Astrocyte (in vitro differentiated cells and primary cell): ENCODE measurements at regions not wholly inside any gene's neighbourhood (a gene's known extent, or its start where the extent isn't known, plus 50 kb on each side); places are given as distances from the start of the nearest gene placed in this dataset.
"Not testable (repeated sequence)": the region's sequence is repeated elsewhere in the genome, so short reads cannot be mapped to it uniquely, and the experiment has no call there.

Experiments
- DNase-seq: peaks from one replicate; pipeline ENCODE4 v3.0.0-alpha.2; 2010; ENCODE audit warnings: low read depth
- FAIRE-seq: peaks from 2 replicates; lab custom pipeline; 2011; peaks lifted over from hg19 to GRCh38; lab: Jason Lieb, UNC
- H2AFZ ChIP-seq: 2 replicates; pipeline ENCODE4 v1.6.0; 2012; ENCODE audit warnings: low read depth, low read length, inconsistent platforms
- H3K27ac ChIP-seq: 2 replicates; pipeline ENCODE4 v1.5.1; 2011; ENCODE audit warnings: low read depth, low read length, inconsistent platforms
- H3K27me3 ChIP-seq: 2 replicates; pipeline ENCODE4 v1.6.0; 2011; ENCODE audit warnings: low read length, inconsistent platforms; ENCODE audit not compliant: insufficient read depth
- H3K36me3 ChIP-seq: 2 replicates; pipeline ENCODE4 v1.5.1; 2011; ENCODE audit warnings: low read length, inconsistent platforms; ENCODE audit not compliant: insufficient read depth
- H3K4me1 ChIP-seq: 2 replicates; pipeline ENCODE4 v1.5.1; 2011; ENCODE audit warnings: low read length, inconsistent platforms; ENCODE audit not compliant: insufficient read depth
- H3K4me2 ChIP-seq: 2 replicates; pipeline ENCODE4 v1.6.0; 2012; ENCODE audit warnings: low read length, inconsistent platforms
- H3K4me3 ChIP-seq: 2 replicates; pipeline ENCODE4 v1.5.1; 2011; ENCODE audit warnings: low read depth, mild to moderate bottlenecking, low read length, inconsistent platforms; ENCODE audit not compliant: insufficient read depth
- H3K79me2 ChIP-seq: 2 replicates; pipeline ENCODE4 v1.6.0; 2012; ENCODE audit warnings: mild to moderate bottlenecking, low read length, inconsistent platforms; ENCODE audit not compliant: insufficient read depth
- H3K9ac ChIP-seq: 2 replicates; pipeline ENCODE4 v1.6.0; 2012; ENCODE audit warnings: mild to moderate bottlenecking, low read length, inconsistent platforms
- H3K9me3 ChIP-seq: 2 replicates; pipeline ENCODE4 v1.5.1; 2012; ENCODE audit warnings: low read depth, mild to moderate bottlenecking, low read length, inconsistent platforms; ENCODE audit not compliant: insufficient read depth
- H4K20me1 ChIP-seq: 2 replicates; pipeline ENCODE4 v1.6.0; 2012; ENCODE audit warnings: low read length, inconsistent platforms; ENCODE audit not compliant: insufficient read depth
- H3K27ac Mint-ChIP-seq: one replicate; pipeline ENCODE4 v1.8.0; 2021; ENCODE audit warnings: mild to moderate bottlenecking, mixed read lengths; ENCODE audit not compliant: unreplicated experiment
- H3K27me3 Mint-ChIP-seq: one replicate; pipeline ENCODE4 v1.8.0; 2021; ENCODE audit warnings: low read depth, mixed read lengths; ENCODE audit not compliant: unreplicated experiment
- H3K36me3 Mint-ChIP-seq: one replicate; pipeline ENCODE4 v1.8.0; 2021; ENCODE audit warnings: low read depth, mixed read lengths; ENCODE audit not compliant: unreplicated experiment
- H3K4me1 Mint-ChIP-seq: one replicate; pipeline ENCODE4 v1.8.0; 2021; ENCODE audit warnings: low read depth, mixed read lengths; ENCODE audit not compliant: unreplicated experiment
- H3K4me3 Mint-ChIP-seq: one replicate; pipeline ENCODE4 v1.8.0; 2021; ENCODE audit warnings: mild to moderate bottlenecking, moderate library complexity, mixed read lengths; ENCODE audit not compliant: unreplicated experiment
- H3K9me3 Mint-ChIP-seq: one replicate; pipeline ENCODE4 v1.8.0; 2021; ENCODE audit warnings: mild to moderate bottlenecking, mixed read lengths; ENCODE audit not compliant: unreplicated experiment
- EZH2 ChIP-seq: IDR thresholded peaks from 2 replicates; pipeline ENCODE4 v1.6.1; 2012; ENCODE audit warnings: mild to moderate bottlenecking, low read length, inconsistent platforms; ENCODE audit not compliant: insufficient read depth
- TF ChIP-seq, protein P1 (sequence below): IDR thresholded peaks from 2 replicates; pipeline ENCODE4 v1.5.1; 2011; ENCODE audit warnings: low read depth, mild to moderate bottlenecking, inconsistent platforms, low read length, moderate library complexity; ENCODE audit not compliant: insufficient read depth

DNA sequence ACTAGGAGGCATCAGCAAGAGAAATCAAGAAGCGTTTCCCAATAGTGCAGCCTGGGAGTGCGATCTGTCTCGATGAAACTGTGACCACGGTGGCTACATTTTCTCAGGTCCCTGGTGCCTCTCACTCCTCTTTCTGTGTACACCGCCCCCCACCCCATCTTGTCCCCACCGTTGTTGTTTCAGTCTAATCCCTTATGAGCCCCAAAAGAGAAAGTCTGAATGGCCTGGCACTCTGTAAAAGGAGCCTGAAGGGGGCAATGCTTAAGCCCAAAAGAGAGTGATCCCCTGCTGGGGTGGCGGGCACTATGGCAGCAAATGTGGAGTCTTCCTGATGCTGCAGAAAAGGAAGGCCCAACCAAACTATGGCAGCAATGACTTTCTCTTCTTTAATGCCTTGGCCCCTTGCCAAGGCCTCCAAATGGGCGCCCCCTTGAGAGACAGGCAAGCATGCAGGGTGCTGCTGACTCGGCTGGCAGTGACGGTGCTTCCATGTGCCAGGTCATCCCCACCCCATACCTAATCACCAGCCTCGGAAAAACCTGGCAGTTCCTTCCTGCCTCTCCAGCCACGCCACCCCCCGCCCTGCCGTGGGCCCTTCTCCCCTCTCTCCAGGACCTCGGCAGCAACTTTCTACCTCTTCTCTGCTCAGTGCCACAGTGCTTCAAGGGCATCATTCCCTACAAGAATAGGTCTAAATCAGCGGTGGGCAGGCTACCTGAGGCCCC is 123.0 kb downstream of the CYP26B1 start:
- no peak overlapping the region for H3K9ac ChIP-seq
- H3K27ac ChIP-seq, result no peak overlapping the region
- no peaks in the 10 kb centered on the region for H3K27me3 ChIP-seq
- FAIRE-seq (no peak), DNase-seq (no peak)
- no peak overlapping the region for H3K4me3 Mint-ChIP-seq
- H3K4me3 ChIP-seq, result no peak overlapping the region
- no peaks in the 10 kb centered on the region for H3K36me3 ChIP-seq
- TF ChIP-seq, protein P1, sequence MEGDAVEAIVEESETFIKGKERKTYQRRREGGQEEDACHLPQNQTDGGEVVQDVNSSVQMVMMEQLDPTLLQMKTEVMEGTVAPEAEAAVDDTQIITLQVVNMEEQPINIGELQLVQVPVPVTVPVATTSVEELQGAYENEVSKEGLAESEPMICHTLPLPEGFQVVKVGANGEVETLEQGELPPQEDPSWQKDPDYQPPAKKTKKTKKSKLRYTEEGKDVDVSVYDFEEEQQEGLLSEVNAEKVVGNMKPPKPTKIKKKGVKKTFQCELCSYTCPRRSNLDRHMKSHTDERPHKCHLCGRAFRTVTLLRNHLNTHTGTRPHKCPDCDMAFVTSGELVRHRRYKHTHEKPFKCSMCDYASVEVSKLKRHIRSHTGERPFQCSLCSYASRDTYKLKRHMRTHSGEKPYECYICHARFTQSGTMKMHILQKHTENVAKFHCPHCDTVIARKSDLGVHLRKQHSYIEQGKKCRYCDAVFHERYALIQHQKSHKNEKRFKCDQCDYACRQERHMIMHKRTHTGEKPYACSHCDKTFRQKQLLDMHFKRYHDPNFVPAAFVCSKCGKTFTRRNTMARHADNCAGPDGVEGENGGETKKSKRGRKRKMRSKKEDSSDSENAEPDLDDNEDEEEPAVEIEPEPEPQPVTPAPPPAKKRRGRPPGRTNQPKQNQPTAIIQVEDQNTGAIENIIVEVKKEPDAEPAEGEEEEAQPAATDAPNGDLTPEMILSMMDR, result no peak
- no peak for TF ChIP-seq EZH2
- no peaks in the 10 kb centered on the region for H3K4me1 ChIP-seq
- peaks cover 5% of the 10 kb centered on the region for H3K4me1 Mint-ChIP-seq
- H3K27me3 Mint-ChIP-seq, result peaks cover 12% of the 10 kb centered on the region
- H3K27ac Mint-ChIP-seq, result no peak overlapping the region
- no peak overlapping the region for H3K4me2 ChIP-seq
- H3K9me3 ChIP-seq, result no peaks in the 10 kb centered on the region
- H3K36me3 Mint-ChIP-seq, result peaks cover 2% of the 10 kb centered on the region
- H3K9me3 Mint-ChIP-seq, result no peaks in the 10 kb centered on the region
- H2AFZ ChIP-seq, result no peak overlapping the region
- no peaks in the 10 kb centered on the region for H3K79me2 ChIP-seq
- H4K20me1 ChIP-seq, result no peaks in the 10 kb centered on the region

DNA sequence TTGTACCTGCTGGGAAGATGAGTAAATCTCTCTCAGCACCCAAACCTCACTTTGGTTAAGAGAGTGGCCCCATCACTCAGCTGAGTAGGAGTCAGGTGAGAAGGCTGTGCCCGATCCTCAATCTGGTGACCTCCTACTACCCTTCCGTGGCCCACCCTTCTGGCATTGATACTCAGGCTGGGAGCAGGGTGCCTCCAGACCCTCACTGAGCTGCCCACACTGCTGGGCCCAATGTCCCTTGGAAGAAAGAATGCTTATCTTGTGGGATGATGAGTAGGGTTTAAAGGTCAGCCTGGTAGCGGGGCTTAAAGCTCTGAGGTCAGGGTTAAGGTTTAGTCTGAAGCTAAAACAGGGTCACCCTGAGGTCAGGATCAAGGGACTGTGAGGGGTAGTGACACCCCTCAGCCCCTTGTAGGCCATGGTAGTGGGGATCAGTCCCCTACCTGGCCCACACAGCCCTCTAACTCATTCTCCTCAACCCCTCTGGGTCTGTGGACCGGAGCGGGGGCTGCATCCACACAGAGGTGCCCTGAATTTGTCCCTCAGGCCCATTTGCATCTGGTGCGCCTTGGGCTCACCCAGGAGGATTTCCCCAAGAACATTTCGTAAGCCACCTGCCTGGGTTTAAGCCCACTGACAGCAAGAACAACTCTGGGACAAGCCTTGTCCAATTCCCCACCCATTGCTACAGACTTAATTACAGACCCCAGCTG is 123.8 kb downstream of the CYP26B1 start:
- no peaks in the 10 kb centered on the region for H3K79me2 ChIP-seq
- FAIRE-seq (no peak), DNase-seq (no peak)
- H3K36me3 Mint-ChIP-seq, result peaks cover 2% of the 10 kb centered on the region
- no peak overlapping the region for H3K4me3 ChIP-seq
- no peak overlapping the region for H3K27ac Mint-ChIP-seq
- H3K27me3 Mint-ChIP-seq, result peaks cover 10% of the 10 kb centered on the region
- H3K4me2 ChIP-seq, result no peak overlapping the region
- no peak overlapping the region for H2AFZ ChIP-seq
- no peaks in the 10 kb centered on the region for H3K36me3 ChIP-seq
- peaks cover 5% of the 10 kb centered on the region for H3K4me1 Mint-ChIP-seq
- H3K9me3 ChIP-seq, result no peaks in the 10 kb centered on the region
- H3K4me3 Mint-ChIP-seq, result no peak overlapping the region
- H3K4me1 ChIP-seq, result no peaks in the 10 kb centered on the region
- H4K20me1 ChIP-seq, result no peaks in the 10 kb centered on the region
- no peak overlapping the region for H3K9ac ChIP-seq
- H3K27ac ChIP-seq, result no peak overlapping the region
- H3K9me3 Mint-ChIP-seq, result no peaks in the 10 kb centered on the region
- H3K27me3 ChIP-seq, result no peaks in the 10 kb centered on the region
- no peak for TF ChIP-seq EZH2
- TF ChIP-seq, protein P1, result no peak

DNA sequence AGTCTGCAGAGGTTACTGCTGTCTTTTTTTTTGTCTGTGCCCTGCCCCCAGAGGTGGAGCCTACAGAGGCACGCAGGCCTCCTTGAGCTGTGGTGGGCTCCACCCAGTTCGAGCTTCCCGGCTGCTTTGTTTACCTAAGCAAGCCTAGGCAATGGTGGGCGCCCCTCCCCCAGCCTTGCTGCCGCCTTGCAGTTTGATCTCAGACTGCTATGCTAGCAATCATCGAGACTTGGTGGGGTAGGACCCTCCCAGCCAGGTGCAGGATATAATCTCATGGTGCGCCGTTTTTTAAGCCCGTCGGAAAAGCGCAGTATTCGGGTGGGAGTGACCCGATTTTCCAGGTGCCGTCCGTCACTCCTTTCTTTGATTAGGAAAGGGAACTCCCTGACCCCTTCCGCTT is 126.3 kb downstream of the CYP26B1 start:
- not testable (repeated sequence) for H3K4me2 ChIP-seq, DNase-seq, H3K4me1 Mint-ChIP-seq, H3K9ac ChIP-seq, H3K27me3 ChIP-seq, H3K4me3 ChIP-seq, FAIRE-seq, H3K9me3 ChIP-seq, H4K20me1 ChIP-seq, H3K27ac ChIP-seq, H3K9me3 Mint-ChIP-seq, H3K27ac Mint-ChIP-seq, H3K4me1 ChIP-seq, H2AFZ ChIP-seq, H3K36me3 Mint-ChIP-seq, H3K4me3 Mint-ChIP-seq, H3K36me3 ChIP-seq, H3K79me2 ChIP-seq
- peaks cover 10% of the 10 kb centered on the region for H3K27me3 Mint-ChIP-seq
